NCI-H2227 (cell line): ENCODE measurements at regions not wholly inside any gene's neighbourhood (a gene's known extent, or its start where the extent isn't known, plus 50 kb on each side); places are given as distances from the start of the nearest gene placed in this dataset.

Source experiments
- DNase-seq: peaks from one replicate; lab custom pipeline; 2025; ENCODE audit not compliant: unreplicated experiment; lab: John Stamatoyannopoulos, UW

DNA sequence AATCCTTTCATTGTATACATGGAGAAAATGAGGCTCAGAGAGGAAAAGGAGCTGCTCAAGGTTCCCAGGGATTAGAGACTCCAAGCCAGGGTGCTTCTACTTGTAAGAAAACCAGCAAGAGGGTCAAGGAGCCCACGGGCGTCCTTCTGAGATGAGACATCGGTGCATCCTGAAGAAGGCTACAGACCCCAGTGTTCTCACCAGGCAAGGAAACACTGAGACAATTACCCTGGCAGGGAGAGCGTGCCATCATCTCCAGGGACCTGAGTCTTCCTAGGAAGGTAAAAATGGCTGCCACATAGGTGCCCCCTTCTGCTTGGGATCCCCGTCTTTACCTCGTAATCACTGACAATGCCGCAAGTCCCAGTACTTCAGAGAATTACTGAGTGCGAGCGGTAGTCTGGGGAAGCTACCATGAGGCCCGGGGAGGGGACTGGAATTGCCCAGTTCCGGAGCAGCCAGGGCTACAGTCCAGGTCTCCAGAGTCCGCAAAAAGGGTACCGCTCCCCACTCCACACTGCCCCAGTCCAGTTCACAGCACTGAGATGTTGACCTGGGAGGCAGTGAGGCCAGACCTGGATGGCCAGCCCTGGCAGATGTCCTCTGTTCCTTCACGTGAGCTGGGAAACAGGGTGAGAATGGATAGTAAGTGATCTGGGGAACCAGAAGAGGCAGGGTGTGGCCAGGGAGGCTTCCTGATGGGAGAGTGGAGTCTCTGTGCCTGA, 164.7 kb upstream of the SMAD3 start:
- DNase-seq = no peak

DNA sequence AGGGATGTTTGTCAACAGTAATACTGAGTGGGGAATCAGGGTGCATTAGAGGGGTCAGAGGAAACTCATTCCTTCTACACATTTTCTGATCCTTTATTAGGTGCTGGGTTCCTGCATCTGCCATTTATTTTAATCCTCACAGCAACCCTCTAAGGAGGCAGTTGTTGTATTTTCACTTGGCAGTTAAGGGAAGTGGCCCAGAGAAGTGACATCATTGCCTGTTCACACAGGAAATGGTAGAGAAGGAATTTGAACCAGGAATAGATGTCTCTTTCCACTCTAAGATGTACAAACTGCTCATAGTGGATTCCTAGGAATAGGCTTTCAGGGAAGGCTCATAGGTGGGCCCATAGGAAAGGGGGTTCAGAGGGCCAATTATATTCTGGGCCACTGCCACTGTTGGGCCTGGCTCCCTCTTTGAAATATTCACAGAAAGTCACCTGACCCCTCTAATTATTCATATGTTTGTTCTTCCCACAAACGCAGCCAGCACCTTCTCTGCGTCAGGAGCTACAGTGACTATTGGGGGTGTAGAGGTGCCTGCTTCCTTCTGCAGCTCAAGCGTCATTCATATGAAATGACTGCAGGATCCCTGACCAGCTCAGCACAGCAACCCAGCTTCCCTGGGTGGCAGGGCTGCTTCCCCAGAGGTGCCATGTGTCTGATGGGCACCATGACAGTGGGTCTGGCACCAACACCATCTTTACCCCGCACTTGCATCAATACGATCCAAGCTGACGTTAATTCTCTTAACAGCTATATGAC, 163.9 kb upstream of the SMAD3 start:
- no peak for DNase-seq

- DNase-seq = no peak
Observed at GRCh38 chr15:66905185-66905584, 160.2 kb upstream of the SMAD3 start.

DNA sequence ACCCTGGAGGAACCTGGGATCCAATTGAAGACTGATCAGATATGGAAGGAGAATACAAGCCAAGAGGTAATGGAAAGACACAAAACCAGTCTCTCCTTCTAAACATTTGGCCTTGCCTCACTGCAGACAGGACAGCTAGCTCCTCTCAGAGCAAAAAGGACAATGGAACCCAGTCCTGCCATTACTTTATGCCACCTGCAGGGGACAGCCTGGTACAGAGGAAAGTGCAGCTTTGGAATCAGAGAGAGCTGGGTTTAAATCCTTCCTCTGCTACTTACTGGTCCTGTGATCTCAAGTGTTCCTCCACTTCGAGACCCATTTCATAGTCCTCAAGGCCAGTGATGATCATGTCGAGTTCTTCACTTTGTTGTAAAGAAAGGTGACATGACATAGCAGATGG, 159.4 kb upstream of the SMAD3 start:
- DNase-seq = no peak

DNA sequence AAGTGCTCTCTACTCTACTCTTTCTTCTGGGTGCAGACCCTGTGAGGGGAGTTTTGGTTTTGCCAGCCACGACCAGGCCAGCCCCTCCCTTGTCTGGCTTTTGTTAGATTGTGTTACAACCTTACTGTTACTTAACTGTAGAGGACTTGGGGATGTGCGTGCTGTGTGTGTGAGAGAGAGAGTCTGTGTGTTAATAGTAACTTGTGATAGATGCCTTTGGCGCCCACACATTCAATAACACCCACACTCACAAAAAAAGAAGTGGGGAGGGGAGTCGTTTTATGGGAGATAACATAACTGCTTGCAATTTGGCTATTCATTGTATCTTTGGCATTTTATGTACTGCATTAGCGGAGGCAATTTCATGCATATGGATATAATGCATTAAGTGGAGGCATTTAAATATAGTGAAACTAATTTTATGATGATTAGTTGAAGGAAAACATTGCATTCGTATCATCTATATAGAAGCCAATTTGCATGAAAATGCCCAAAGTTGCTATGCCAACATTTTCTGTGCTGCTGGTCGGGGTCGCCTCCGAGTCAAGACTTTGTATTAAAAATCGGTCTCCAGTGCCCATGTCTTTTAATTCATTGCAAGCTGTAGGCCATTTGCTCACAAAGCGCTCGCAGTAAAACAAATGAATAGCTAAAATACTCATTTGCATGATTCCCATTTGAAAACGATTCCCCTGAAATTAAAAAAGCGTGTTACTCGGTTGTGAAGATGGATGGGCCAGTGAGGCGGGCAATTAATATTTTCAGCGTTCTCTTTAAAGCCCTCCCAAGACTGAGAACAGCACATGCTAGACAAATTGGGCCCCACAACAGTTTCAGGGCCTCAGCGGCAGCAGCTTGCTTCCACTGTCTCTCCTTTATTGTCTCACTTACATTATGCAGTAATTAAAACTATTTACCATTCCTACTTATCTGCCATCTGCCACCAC, 158.5 kb upstream of the SMAD3 start:
- DNase-seq = no peak

- DNase-seq = no peak
Observed at GRCh38 chr15:66907826-66908743, 157.3 kb upstream of the SMAD3 start.

- DNase-seq = no peak
Observed at GRCh38 chr15:66908744-66909095, 156.7 kb upstream of the SMAD3 start.

DNA sequence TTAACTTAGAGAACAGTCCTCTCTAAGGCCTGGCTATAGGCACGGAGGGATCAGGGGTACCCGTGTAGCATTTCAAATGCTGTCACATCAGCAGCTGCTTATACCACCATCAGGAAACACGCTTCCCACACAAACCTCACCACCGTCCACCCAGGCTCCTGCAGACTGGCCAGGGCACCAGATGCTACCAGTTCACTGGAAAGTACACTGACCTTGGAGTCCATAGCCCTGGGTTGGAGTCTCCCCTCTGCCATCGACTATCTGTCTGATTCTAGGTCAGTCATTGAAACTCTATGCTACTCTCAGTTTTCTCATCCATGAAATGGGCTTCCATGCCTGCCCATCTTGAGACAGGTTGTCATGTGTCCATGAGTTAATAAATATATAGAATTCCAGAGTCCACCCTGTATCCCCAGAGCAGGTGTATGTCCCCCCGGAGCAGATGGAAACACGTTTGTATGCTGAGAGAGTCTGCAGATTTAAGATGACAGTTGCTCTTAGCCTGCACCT, 156.0 kb upstream of the SMAD3 start:
- no peak for DNase-seq

GRCh38 chr15:66911131-66911700, 154.2 kb upstream of the SMAD3 start:
- no peak for DNase-seq

- DNase-seq = no peak
Observed at GRCh38 chr15:66912001-66912400, 153.4 kb upstream of the SMAD3 start.

DNA sequence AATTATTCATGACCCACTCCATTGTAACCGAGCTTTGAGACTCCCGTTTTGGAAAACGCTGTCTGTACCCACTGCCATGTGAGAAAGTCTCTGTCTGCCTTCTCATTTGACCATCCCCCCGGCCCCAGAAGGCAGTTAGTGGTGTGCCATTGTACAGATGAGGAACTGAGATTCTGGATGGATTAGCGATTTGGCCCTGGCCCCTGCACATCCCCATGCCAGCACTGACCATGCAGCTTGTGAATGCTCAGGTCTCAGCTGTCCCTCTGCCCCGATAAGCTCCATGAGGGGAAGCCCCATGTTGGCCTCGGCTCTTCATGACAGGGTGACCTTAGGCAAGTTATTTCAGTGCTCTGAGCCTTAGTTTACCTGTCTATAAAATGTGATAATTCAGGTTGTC, 153.0 kb upstream of the SMAD3 start:
- no peak for DNase-seq

- no peak for DNase-seq
Observed at GRCh38 chr15:66917904-66918448, 147.4 kb upstream of the SMAD3 start.

DNA sequence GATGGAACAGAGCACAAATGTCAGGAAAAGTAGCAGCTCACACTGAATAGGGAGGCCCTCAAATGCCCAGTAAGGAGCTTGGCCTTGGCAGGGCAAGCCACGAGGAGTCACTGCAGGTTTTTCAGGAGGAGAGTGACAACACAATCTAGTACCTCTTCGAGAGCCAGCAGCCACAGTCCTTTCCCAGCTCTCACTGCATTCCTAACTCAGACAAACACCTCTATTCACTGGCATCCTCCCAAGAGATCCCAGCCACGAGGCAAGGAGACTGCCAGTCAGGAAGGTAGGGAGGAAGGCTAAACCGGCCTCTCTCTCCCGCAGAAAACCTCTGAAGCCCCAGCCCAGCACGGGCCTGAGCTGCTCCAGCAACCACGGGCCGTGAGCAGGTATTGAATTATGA, 146.0 kb upstream of the SMAD3 start:
- DNase-seq = no peak

GRCh38 chr15:66921319-66921915, 144.0 kb upstream of the SMAD3 start:
- no peak for DNase-seq

- DNase-seq = no peak
Observed at GRCh38 chr15:66922608-66923007, 142.8 kb upstream of the SMAD3 start.

DNA sequence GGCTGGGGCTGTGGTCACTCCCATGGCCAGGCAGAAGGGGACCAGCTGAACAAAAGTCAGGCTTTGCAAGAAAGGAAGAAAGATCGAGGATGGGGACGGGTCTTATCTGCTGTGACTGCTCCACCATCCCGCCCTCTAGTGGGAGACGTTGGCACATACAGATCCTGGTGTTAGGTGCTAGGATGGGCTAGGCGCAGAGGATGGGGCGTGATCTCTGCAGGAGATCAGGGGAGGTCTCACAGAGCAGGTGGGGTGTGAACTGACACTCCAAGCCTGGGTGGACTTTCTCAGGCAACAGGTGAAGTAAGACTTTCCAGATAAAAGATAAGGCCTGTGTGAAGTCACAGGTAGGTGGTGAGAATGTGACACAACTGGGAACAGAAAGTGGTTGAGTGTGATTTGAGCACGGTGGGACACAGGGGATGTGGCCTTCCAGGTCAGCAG, 141.9 kb upstream of the SMAD3 start:
- no peak for DNase-seq

DNA sequence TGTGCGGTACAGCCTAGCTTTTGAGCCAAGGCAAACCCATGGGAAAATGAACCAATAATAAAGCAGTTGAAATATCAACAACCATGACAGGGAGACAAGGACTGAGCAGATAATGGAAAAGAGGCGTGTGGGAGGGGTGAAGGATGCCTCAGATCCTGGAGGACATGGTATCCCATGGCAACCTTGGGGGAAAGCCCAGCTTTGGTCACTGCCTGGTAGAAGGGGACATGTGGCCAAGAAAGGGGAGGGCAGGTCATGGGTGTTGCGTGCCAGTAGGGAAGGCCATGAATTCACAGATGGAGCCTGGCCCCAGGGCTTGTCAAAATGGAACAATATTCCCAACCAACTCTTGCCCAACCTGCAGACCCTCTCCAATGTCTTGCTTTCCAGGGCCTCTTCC, 140.5 kb upstream of the SMAD3 start:
- no peak for DNase-seq

- no peak for DNase-seq
Observed at GRCh38 chr15:66925721-66926120, 139.7 kb upstream of the SMAD3 start.
